AML-193 (cell line): ENCODE measurements at regions not wholly inside any gene's neighbourhood (a gene's known extent, or its start where the extent isn't known, plus 50 kb on each side); places are given as distances from the start of the nearest gene placed in this dataset.

ENCODE experiments used
- DNase-seq, 2 experiments: peaks; one replicate each; lab custom pipeline; 2025; lab: John Stamatoyannopoulos, UW

GRCh38 chr12:19710811-19711793, 271.8 kb downstream of the AEBP2 start:
- no peak for DNase-seq

- DNase-seq, result peak; percentile 4 to 7
Observed at GRCh38 chr12:19712041-19712440, 272.7 kb downstream of the AEBP2 start.

GRCh38 chr12:19718401-19718800, 279.1 kb downstream of the AEBP2 start:
- no peak for DNase-seq

GRCh38 chr12:19719672-19720071, 280.4 kb downstream of the AEBP2 start:
- DNase-seq, result no peak

GRCh38 chr12:19726122-19726521, 286.8 kb downstream of the AEBP2 start:
- DNase-seq, result no peak

GRCh38 chr12:19726592-19726991, 287.3 kb downstream of the AEBP2 start:
- DNase-seq, result no peak

GRCh38 chr12:19737019-19737418, 297.7 kb downstream of the AEBP2 start:
- no peak for DNase-seq

GRCh38 chr12:19739195-19739776, 300.0 kb downstream of the AEBP2 start:
- DNase-seq, result peak; percentile 51 to 58

- DNase-seq, result no peak
Observed at GRCh38 chr12:19740472-19741131, 301.3 kb downstream of the AEBP2 start.

- no peak for DNase-seq
Observed at GRCh38 chr12:19741132-19741489, 301.8 kb downstream of the AEBP2 start.

- DNase-seq, result no peak
Observed at GRCh38 chr12:19744705-19745218, 305.5 kb downstream of the AEBP2 start.

- no peak for DNase-seq
Observed at GRCh38 chr12:19746471-19746870, 307.2 kb downstream of the AEBP2 start.

- no peak for DNase-seq
Observed at GRCh38 chr12:19749906-19750574, 310.7 kb downstream of the AEBP2 start.

GRCh38 chr12:19751078-19751477, 311.8 kb downstream of the AEBP2 start:
- no peak for DNase-seq

- no peak for DNase-seq
Observed at GRCh38 chr12:19752712-19753111, 313.4 kb downstream of the AEBP2 start.

- DNase-seq, result no peak
Observed at GRCh38 chr12:19755136-19755535, 315.8 kb downstream of the AEBP2 start.

- peak; percentile 46 to 55 for DNase-seq
Observed at GRCh38 chr12:19757317-19757877, 318.1 kb downstream of the AEBP2 start.

GRCh38 chr12:19759227-19759626, 319.9 kb downstream of the AEBP2 start:
- no peak for DNase-seq

GRCh38 chr12:19760611-19761010, 321.3 kb downstream of the AEBP2 start:
- DNase-seq, result no peak

- peak; percentile 82 to 89 for DNase-seq
Observed at GRCh38 chr12:19761463-19761862, 322.2 kb downstream of the AEBP2 start.

GRCh38 chr12:19763488-19763887, 324.2 kb downstream of the AEBP2 start:
- no peak for DNase-seq

GRCh38 chr12:19764408-19764807, 325.1 kb downstream of the AEBP2 start:
- no peak for DNase-seq
